CD4-positive, CD25-positive, alpha-beta regulatory T cell (primary cell): ENCODE measurements at regions not wholly inside any gene's neighbourhood (a gene's known extent, or its start where the extent isn't known, plus 50 kb on each side); places are given as distances from the start of the nearest gene placed in this dataset.

ENCODE experiments used
- ATAC-seq, 2 donors: fragments of 150-1000 bp; cut with Tn5 transposase; one replicate each; pipeline ENCODE4 v1.10.0; 2021; ENCODE audit warnings: low read depth in 2 of 2, moderate number of reproducible peaks in 2 of 2, moderate library complexity in 1 of 2
- DNase-seq, 3 donors: peaks; one replicate each; pipeline versions ENCODE4 v3.0.0 to v3.0.0-alpha.2; 2012 to 2022; ENCODE audit warnings: mixed read lengths in 1 of 3
- H3K27ac ChIP-seq: one replicate; pipeline ENCODE4 v1.7.0; 2013; ENCODE audit warnings: mild to moderate bottlenecking, low read length; ENCODE audit not compliant: insufficient read depth, poor library complexity, severe bottlenecking
- H3K27me3 ChIP-seq: one replicate; pipeline ENCODE4 v1.7.0; 2013; ENCODE audit warnings: low read length; ENCODE audit not compliant: control insufficient read depth, insufficient read depth
- H3K36me3 ChIP-seq: one replicate; pipeline ENCODE4 v1.7.0; 2013; ENCODE audit warnings: mild to moderate bottlenecking, low read length, moderate library complexity; ENCODE audit not compliant: control insufficient read depth, insufficient read depth
- H3K4me1 ChIP-seq: 2 replicates; pipeline ENCODE4 v1.7.0; 2013; ENCODE audit warnings: mild to moderate bottlenecking, low read length; ENCODE audit not compliant: insufficient read depth, control insufficient read depth, poor library complexity, severe bottlenecking
- H3K4me3 ChIP-seq: one replicate; pipeline ENCODE4 v1.7.0; 2013; ENCODE audit warnings: low read depth, mild to moderate bottlenecking, low read length, moderate library complexity
- H3K9me3 ChIP-seq, 2 experiments: 1 replicate in 1 of 2; 2 replicates in 1 of 2; pipeline ENCODE4 v1.7.0; 2013; ENCODE audit warnings: low read length in 2 of 2, mild to moderate bottlenecking in 1 of 2, moderate library complexity in 1 of 2; ENCODE audit not compliant: control insufficient read depth in 2 of 2
- H3K27ac Mint-ChIP-seq, 3 donors: one replicate each; pipeline ENCODE4 v1.8.0; 2020 to 2022; ENCODE audit warnings: mild to moderate bottlenecking in 3 of 3, mixed read lengths in 3 of 3, moderate library complexity in 2 of 3
- H3K27me3 Mint-ChIP-seq: one replicate; pipeline ENCODE4 v1.8.0; 2022; ENCODE audit warnings: mild to moderate bottlenecking, mixed read lengths
- H3K36me3 Mint-ChIP-seq: one replicate; pipeline ENCODE4 v1.8.0; 2020; ENCODE audit warnings: mixed read lengths
- H3K4me1 Mint-ChIP-seq, 4 donors: one replicate each; pipeline ENCODE4 v1.8.0; 2020 to 2022; ENCODE audit warnings: mixed read lengths in 4 of 4, mild to moderate bottlenecking in 1 of 4
- H3K4me3 Mint-ChIP-seq, 4 donors: one replicate each; pipeline ENCODE4 v1.8.0; 2020 to 2022; ENCODE audit warnings: mild to moderate bottlenecking in 4 of 4, mixed read lengths in 4 of 4, moderate library complexity in 3 of 4
- H3K9me3 Mint-ChIP-seq, 7 donors: one replicate each; pipeline ENCODE4 v1.8.0; 2020 to 2022; ENCODE audit warnings: mixed read lengths in 7 of 7, mild to moderate bottlenecking in 3 of 7, moderate library complexity in 2 of 7

- Histone ChIP-seq H3K27ac (no peak overlapping the region), H3K4me3 (no peak overlapping the region), H3K27me3 (no peaks in the 10 kb centered on the region), H3K9me3 (no peaks in the 10 kb centered on the region), H3K36me3 (no peaks in the 10 kb centered on the region), H3K4me1 (no peaks in the 10 kb centered on the region)
- ATAC-seq, result no peak
- no peak overlapping the region for H3K27ac Mint-ChIP-seq
- H3K36me3 Mint-ChIP-seq, result no peaks in the 10 kb centered on the region
- DNase-seq, result no peak
- no peaks in the 10 kb centered on the region for H3K27me3 Mint-ChIP-seq
- no peak overlapping the region for H3K4me3 Mint-ChIP-seq
- H3K9me3 Mint-ChIP-seq, result peaks cover 0 to 3% (median 0%) of the 10 kb centered on the region in 7 donors
- no peaks in the 10 kb centered on the region for H3K4me1 Mint-ChIP-seq
Observed at GRCh38 chr14:38777401-38777800, 325.6 kb downstream of the SEC23A start.

- peaks cover 0 to 2% (median 0%) of the 10 kb centered on the region in 7 donors for H3K9me3 Mint-ChIP-seq
Observed at GRCh38 chr14:38775986-38776385, 327.0 kb downstream of the SEC23A start.

GRCh38 chr14:38774162-38774561, 328.9 kb downstream of the SEC23A start:
- Mint-ChIP-seq H3K4me3 (no peak overlapping the region), H3K27ac (no peak overlapping the region), H3K9me3 (peaks cover 0 to 4% (median 0%) of the 10 kb centered on the region in 7 donors), H3K36me3 (no peaks in the 10 kb centered on the region), H3K27me3 (no peaks in the 10 kb centered on the region), H3K4me1 (no peaks in the 10 kb centered on the region)
- Histone ChIP-seq H3K27me3 (no peaks in the 10 kb centered on the region), H3K36me3 (no peaks in the 10 kb centered on the region), H3K9me3 (no peaks in the 10 kb centered on the region), H3K4me3 (no peak overlapping the region), H3K4me1 (no peaks in the 10 kb centered on the region), H3K27ac (no peak overlapping the region)
- DNase-seq, result no peak
- no peak for ATAC-seq

More at GRCh38 chr14:38775986-38776385, 327.0 kb downstream of the SEC23A start:
- no peaks in the 10 kb centered on the region for H3K36me3 Mint-ChIP-seq
- no peaks in the 10 kb centered on the region for H3K4me1 Mint-ChIP-seq
- H3K27me3 ChIP-seq, result no peaks in the 10 kb centered on the region
- H3K27ac Mint-ChIP-seq, result no peak overlapping the region
- H3K4me1 ChIP-seq, result no peaks in the 10 kb centered on the region
- H3K4me3 ChIP-seq, result no peak overlapping the region
- no peaks in the 10 kb centered on the region for H3K27me3 Mint-ChIP-seq
- no peak for DNase-seq
- no peaks in the 10 kb centered on the region for H3K9me3 ChIP-seq
- ATAC-seq, result no peak
- no peak overlapping the region for H3K27ac ChIP-seq
- H3K4me3 Mint-ChIP-seq, result no peak overlapping the region
- no peaks in the 10 kb centered on the region for H3K36me3 ChIP-seq

- Histone ChIP-seq H3K9me3 (no peaks in the 10 kb centered on the region), H3K36me3 (no peaks in the 10 kb centered on the region), H3K4me1 (no peaks in the 10 kb centered on the region), H3K27ac (no peak overlapping the region), H3K27me3 (no peaks in the 10 kb centered on the region), H3K4me3 (no peak overlapping the region)
- H3K36me3 Mint-ChIP-seq, result no peaks in the 10 kb centered on the region
- H3K4me1 Mint-ChIP-seq, result no peaks in the 10 kb centered on the region
- no peaks in the 10 kb centered on the region for H3K27me3 Mint-ChIP-seq
- H3K27ac Mint-ChIP-seq, result no peak overlapping the region
- H3K4me3 Mint-ChIP-seq, result no peak overlapping the region
- H3K9me3 Mint-ChIP-seq, result peaks cover 0 to 9% (median 2%) of the 10 kb centered on the region in 7 donors
- DNase-seq (no peak), ATAC-seq (no peak)
Observed at GRCh38 chr14:38770251-38770650, 332.8 kb downstream of the SEC23A start.

GRCh38 chr14:38762845-38763244, 340.2 kb downstream of the SEC23A start:
- Mint-ChIP-seq H3K27ac (no peak overlapping the region), H3K4me3 (no peak overlapping the region), H3K9me3 (peaks cover 0 to 8% (median 2%) of the 10 kb centered on the region in 7 donors), H3K36me3 (no peaks in the 10 kb centered on the region), H3K4me1 (no peaks in the 10 kb centered on the region), H3K27me3 (no peaks in the 10 kb centered on the region)
- no peak overlapping the region for H3K4me3 ChIP-seq
- H3K36me3 ChIP-seq, result no peaks in the 10 kb centered on the region
- DNase-seq (no peak), ATAC-seq (no peak)
- no peaks in the 10 kb centered on the region for H3K9me3 ChIP-seq
- H3K4me1 ChIP-seq, result no peaks in the 10 kb centered on the region
- no peak overlapping the region for H3K27ac ChIP-seq
- no peaks in the 10 kb centered on the region for H3K27me3 ChIP-seq

GRCh38 chr14:38762426-38762825, 340.6 kb downstream of the SEC23A start:
- no peaks in the 10 kb centered on the region for H3K9me3 ChIP-seq
- Mint-ChIP-seq H3K27ac (no peak overlapping the region), H3K4me1 (no peaks in the 10 kb centered on the region), H3K4me3 (no peak overlapping the region), H3K27me3 (no peaks in the 10 kb centered on the region), H3K9me3 (peaks cover 0 to 7% (median 2%) of the 10 kb centered on the region in 7 donors), H3K36me3 (no peaks in the 10 kb centered on the region)
- H3K4me1 ChIP-seq, result no peaks in the 10 kb centered on the region
- H3K4me3 ChIP-seq, result no peak overlapping the region
- H3K36me3 ChIP-seq, result no peaks in the 10 kb centered on the region
- no peak overlapping the region for H3K27ac ChIP-seq
- no peaks in the 10 kb centered on the region for H3K27me3 ChIP-seq
- ATAC-seq (no peak), DNase-seq (no peak)

GRCh38 chr14:38761033-38761432, 342.0 kb downstream of the SEC23A start:
- Mint-ChIP-seq H3K4me3 (no peak overlapping the region), H3K27ac (no peak overlapping the region), H3K9me3 (peaks cover 0 to 4% (median 2%) of the 10 kb centered on the region in 7 donors), H3K27me3 (no peaks in the 10 kb centered on the region), H3K4me1 (no peaks in the 10 kb centered on the region), H3K36me3 (no peaks in the 10 kb centered on the region)
- Histone ChIP-seq H3K27me3 (no peaks in the 10 kb centered on the region), H3K27ac (no peak overlapping the region), H3K4me1 (no peaks in the 10 kb centered on the region), H3K9me3 (no peaks in the 10 kb centered on the region), H3K4me3 (no peak overlapping the region), H3K36me3 (no peaks in the 10 kb centered on the region)
- DNase-seq, result no peak
- ATAC-seq, result no peak

GRCh38 chr14:38758661-38759060, 344.4 kb downstream of the SEC23A start:
- H3K9me3 Mint-ChIP-seq, result peaks cover 0 to 4% (median 0%) of the 10 kb centered on the region in 7 donors
- Histone ChIP-seq H3K9me3 (no peaks in the 10 kb centered on the region), H3K27me3 (no peaks in the 10 kb centered on the region), H3K27ac (no peak overlapping the region), H3K36me3 (no peaks in the 10 kb centered on the region), H3K4me3 (no peak overlapping the region), H3K4me1 (no peaks in the 10 kb centered on the region)
- H3K4me1 Mint-ChIP-seq, result no peaks in the 10 kb centered on the region
- H3K4me3 Mint-ChIP-seq, result no peak overlapping the region
- ATAC-seq (no peak), DNase-seq (no peak)
- no peak overlapping the region for H3K27ac Mint-ChIP-seq
- H3K36me3 Mint-ChIP-seq, result no peaks in the 10 kb centered on the region
- H3K27me3 Mint-ChIP-seq, result no peaks in the 10 kb centered on the region
